HCT116 (cell line): ENCODE measurements at regions not wholly inside any gene's neighbourhood (a gene's known extent, or its start where the extent isn't known, plus 50 kb on each side); places are given as distances from the start of the nearest gene placed in this dataset.

Experiments
- ATAC-seq: fragments of 200-7000 bp; cut with Tn5 transposase; 2 replicates; pipeline ENCODE4 v1.9.1; 2020; ENCODE audit warnings: mild to moderate bottlenecking, moderate library complexity
- BruUV-seq: library from RNA; stranded (reverse); fragments of 400-500 nt; replicated peaks from 2 replicates; lab custom pipeline; 2021; lab: Mats Ljungman, UMichigan
- CTCF ChIA-PET: fragments of 300-600 bp; sonication (Branson Sonifier 250); formaldehyde crosslinking; loops from one replicate; lab custom pipeline; 2021; ENCODE audit warnings: antibody characterized with exemption; lab: Charles Lee
- POLR2A ChIA-PET: fragments of 300-600, 350-600 bp; sonication (Branson Sonifier 250); formaldehyde crosslinking; loops from one replicate; lab custom pipeline; 2021; ENCODE audit warnings: antibody characterized with exemption; lab: Charles Lee
- RAD21 ChIA-PET, 2 experiments: fragments of 300-600 bp; sonication (Branson Sonifier 250); formaldehyde crosslinking; loops; one replicate each; lab custom pipeline; 2023; ENCODE audit warnings: low total read pairs in 2 of 2; ENCODE audit not compliant: uncharacterized antibody in 2 of 2, unreplicated experiment in 2 of 2, low non-redundant PET in 1 of 2; lab: Charles Lee
- DNase-seq: peaks from one replicate; pipeline ENCODE4 v3.0.0-alpha.2; 2010; ENCODE audit warnings: low read depth, low spot score
- H2AFZ ChIP-seq: fragments of 200-600 bp; shearing (Covaris generic), sonication (generic); 2 replicates; pipeline ENCODE4 v1.6.1; 2017; ENCODE audit warnings: low read depth, mixed run types, mixed read lengths, antibody characterized with exemption, low read length; ENCODE audit not compliant: poor library complexity, severe bottlenecking
- H3K27ac ChIP-seq: 2 replicates; pipeline ENCODE4 v1.5.1; 2012; ENCODE audit warnings: low read depth, low read length
- H3K27me3 ChIP-seq: fragments of 200-600 bp; sonication (generic); 2 replicates; pipeline ENCODE4 v1.6.1; 2016; ENCODE audit warnings: mixed run types, low read length, mixed read lengths; ENCODE audit not compliant: insufficient read depth
- H3K36me3 ChIP-seq, 2 experiments: fragments of 200-500 bp in 1 of 2; fragments of 200-600 bp in 1 of 2; sonication (Bioruptor generic) in 1 of 2; sonication (generic) in 1 of 2; 2 replicates each; pipeline versions ENCODE4 v1.5.1 to v1.6.1; 2014 to 2016; ENCODE audit warnings: low read length in 2 of 2, inconsistent platforms in 1 of 2, mixed read lengths in 1 of 2, mixed run types in 1 of 2; ENCODE audit not compliant: insufficient read depth in 2 of 2, control insufficient read depth in 1 of 2
- H3K4me1 ChIP-seq, 2 experiments: fragments of 200-600 bp in 1 of 2; sonication (generic) in 1 of 2; 2 replicates each; pipeline versions ENCODE4 v1.5.1 to v1.6.1; 2012 to 2017; ENCODE audit warnings: low read length in 2 of 2, inconsistent platforms in 1 of 2, mild to moderate bottlenecking in 1 of 2, mixed read lengths in 1 of 2, mixed run types in 1 of 2, moderate library complexity in 1 of 2; ENCODE audit not compliant: insufficient read depth in 2 of 2, control insufficient read depth in 1 of 2
- H3K4me2 ChIP-seq: fragments of 200-600 bp; sonication (generic); 2 replicates; pipeline ENCODE4 v1.6.1; 2017; ENCODE audit warnings: mixed run types, low read length, mixed read lengths
- H3K4me3 ChIP-seq, 2 experiments: fragments of 200-600 bp in 1 of 2; sonication (generic) in 1 of 2; replicated peaks in 1 of 2; 2 replicates each; pipeline ENCODE4 v1.5.1; 2011 to 2016; ENCODE audit warnings: low read length in 2 of 2, control low read depth in 1 of 2, low read depth in 1 of 2, mild to moderate bottlenecking in 1 of 2, mixed read lengths in 1 of 2, mixed run types in 1 of 2
- H3K79me2 ChIP-seq: fragments of 200-600 bp; sonication (generic); 2 replicates; pipeline ENCODE4 v1.6.1; 2017; ENCODE audit warnings: mild to moderate bottlenecking, mixed run types, low read length, moderate library complexity, mixed read lengths; ENCODE audit not compliant: insufficient read depth
- H3K9ac ChIP-seq: fragments of 200-600 bp; sonication (generic); 2 replicates; pipeline ENCODE4 v1.6.1; 2016; ENCODE audit warnings: low read length, mixed read lengths
- H3K9me2 ChIP-seq: fragments of 200-600 bp; sonication (generic), shearing (Covaris generic); 2 replicates; pipeline ENCODE4 v1.6.1; 2017; ENCODE audit warnings: mixed run types, mild to moderate bottlenecking, moderate library complexity; ENCODE audit not compliant: insufficient read depth
- H3K9me3 ChIP-seq, 2 experiments: fragments of 200-500 bp in 1 of 2; fragments of 200-600 bp in 1 of 2; sonication (Bioruptor generic) in 1 of 2; sonication (generic) in 1 of 2; 2 replicates each; pipeline ENCODE4 v1.6.1; 2014 to 2017; ENCODE audit warnings: low read length in 2 of 2, mixed read lengths in 2 of 2, inconsistent platforms in 1 of 2, low read depth in 1 of 2, mild to moderate bottlenecking in 1 of 2, mixed run types in 1 of 2, moderate library complexity in 1 of 2; ENCODE audit not compliant: control insufficient read depth in 1 of 2, insufficient read depth in 1 of 2
- H4K20me1 ChIP-seq: fragments of 200-600 bp; sonication (generic), shearing (Covaris generic); 2 replicates; pipeline ENCODE4 v1.6.1; 2017; ENCODE audit warnings: mixed run types, mild to moderate bottlenecking, moderate library complexity; ENCODE audit not compliant: insufficient read depth
- ATF3 ChIP-seq: IDR thresholded peaks from 2 replicates; pipeline ENCODE4 v1.6.1; 2012
- CBX3 ChIP-seq: IDR thresholded peaks from 2 replicates; pipeline ENCODE4 v1.6.1; 2012; ENCODE audit warnings: low read depth
- CEBPB ChIP-seq: IDR thresholded peaks from 2 replicates; pipeline ENCODE4 v1.6.1; 2012; ENCODE audit warnings: low read depth
- ELF1 ChIP-seq: IDR thresholded peaks from 2 replicates; pipeline ENCODE4 v1.6.1; 2012; ENCODE audit warnings: low read depth, borderline replicate concordance
- EZH2 ChIP-seq: fragments of 200-600 bp; sonication (generic); IDR thresholded peaks from 2 replicates; pipeline ENCODE4 v1.6.1; 2017; ENCODE audit warnings: antibody characterized with exemption, mixed run types
- EZH2phosphoT487 ChIP-seq: fragments of 200-600 bp; IDR thresholded peaks from 2 replicates; pipeline ENCODE4 v1.6.1; 2018; ENCODE audit warnings: antibody characterized with exemption, borderline replicate concordance
- FOSL1 ChIP-seq: IDR thresholded peaks from 2 replicates; pipeline ENCODE4 v1.6.1; 2012; ENCODE audit warnings: low read depth
- JUND ChIP-seq: IDR thresholded peaks from 2 replicates; pipeline ENCODE4 v1.6.1; 2012
- MAX ChIP-seq: IDR thresholded peaks from 2 replicates; pipeline ENCODE4 v1.6.1; 2012
- POLR2A ChIP-seq: IDR thresholded peaks from 2 replicates; pipeline ENCODE4 v1.7.0; 2011; ENCODE audit warnings: borderline replicate concordance; ENCODE audit not compliant: insufficient read depth, insufficient read length; ENCODE audit errors: extremely low read depth
- RAD21 ChIP-seq: IDR thresholded peaks from 2 replicates; pipeline ENCODE4 v1.6.1; 2012; ENCODE audit warnings: low read depth, mild to moderate bottlenecking
- SIN3A ChIP-seq: IDR thresholded peaks from 2 replicates; pipeline ENCODE4 v1.6.1; 2012; ENCODE audit warnings: low read depth
- SP1 ChIP-seq: IDR thresholded peaks from 2 replicates; pipeline ENCODE4 v1.6.1; 2012; ENCODE audit warnings: low read depth
- SRF ChIP-seq: IDR thresholded peaks from 2 replicates; pipeline ENCODE4 v1.6.1; 2012; ENCODE audit warnings: low read depth
- TCF7L2 ChIP-seq: IDR thresholded peaks from 2 replicates; pipeline ENCODE4 v1.7.0; 2011; ENCODE audit warnings: borderline replicate concordance, inconsistent platforms; ENCODE audit not compliant: insufficient read depth, insufficient read length; ENCODE audit errors: extremely low read depth
- YY1 ChIP-seq: IDR thresholded peaks from 2 replicates; pipeline ENCODE4 v1.6.1; 2011; ENCODE audit warnings: low read length, low read depth, moderate library complexity, mild to moderate bottlenecking; ENCODE audit not compliant: insufficient replicate concordance; ENCODE audit errors: extremely low read depth
- ZFX ChIP-seq: fragments of 450-650 bp; IDR thresholded peaks from 2 replicates; pipeline ENCODE4 v1.6.1; 2017
- ZNF274 ChIP-seq: fragments of 200-500 bp; sonication (Bioruptor generic); IDR thresholded peaks from 2 replicates; pipeline ENCODE4 v1.6.1; 2014; ENCODE audit warnings: mild to moderate bottlenecking, low read depth, low read length, inconsistent platforms
- intact Hi-C: fragments of 100-400 bp; cut with micrococcal nuclease; formaldehyde crosslinking; loops from 2 replicates; pipeline ENCODE4 v1.10.0; 2022
- TF ChIP-seq, protein P1 (sequence below): IDR thresholded peaks from 2 replicates; pipeline ENCODE4 v1.6.1; 2011; ENCODE audit warnings: mild to moderate bottlenecking, low read length, moderate library complexity; ENCODE audit not compliant: insufficient replicate concordance; ENCODE audit errors: extremely low read depth

DNA sequence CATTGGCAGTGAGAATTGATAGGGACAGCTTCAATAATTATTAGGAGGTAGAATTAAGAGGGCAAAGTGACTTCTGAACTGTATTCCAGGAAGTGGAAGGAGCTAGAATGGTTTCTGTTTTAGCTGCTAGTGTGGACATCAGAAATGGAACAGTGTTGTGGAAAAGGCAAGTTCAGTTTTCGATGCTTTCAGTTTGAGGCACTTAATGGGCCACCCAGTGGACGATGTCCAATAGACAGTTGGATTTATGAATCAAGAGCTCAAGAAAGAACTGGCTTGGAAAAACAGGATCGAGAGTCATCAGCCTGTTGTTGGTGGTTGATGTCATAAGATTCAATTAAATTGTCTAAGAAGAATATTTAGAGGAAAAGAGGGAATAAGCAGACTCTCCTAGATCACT is 136.3 kb downstream of the DYRK2 start:
- intact Hi-C loops, result no loop called here
- H2AFZ ChIP-seq, result no peak overlapping the region
- ChIA-PET RAD21 (no interaction called here), POLR2A (no interaction called here), CTCF (no interaction called here)
- no TSS peak for BruUV-seq
- no peaks in the 10 kb centered on the region for H3K27me3 ChIP-seq
- H4K20me1 ChIP-seq, result no peaks in the 10 kb centered on the region
- H3K9me3 ChIP-seq, result no peaks in the 10 kb centered on the region
- DNase-seq (no peak), ATAC-seq (no peak)
- H3K4me1 ChIP-seq, result no peaks in the 10 kb centered on the region
- no peaks in the 10 kb centered on the region for H3K79me2 ChIP-seq
- H3K27ac ChIP-seq, result no peak overlapping the region
- no peak overlapping the region for H3K4me2 ChIP-seq
- H3K4me3 ChIP-seq, result no peak overlapping the region
- TF ChIP-seq RAD21, result no peak
- no peak for TF ChIP-seq ZFX
- TF ChIP-seq ZNF274, result no peak
- TF ChIP-seq YY1, result no peak
- TF ChIP-seq, protein P1, sequence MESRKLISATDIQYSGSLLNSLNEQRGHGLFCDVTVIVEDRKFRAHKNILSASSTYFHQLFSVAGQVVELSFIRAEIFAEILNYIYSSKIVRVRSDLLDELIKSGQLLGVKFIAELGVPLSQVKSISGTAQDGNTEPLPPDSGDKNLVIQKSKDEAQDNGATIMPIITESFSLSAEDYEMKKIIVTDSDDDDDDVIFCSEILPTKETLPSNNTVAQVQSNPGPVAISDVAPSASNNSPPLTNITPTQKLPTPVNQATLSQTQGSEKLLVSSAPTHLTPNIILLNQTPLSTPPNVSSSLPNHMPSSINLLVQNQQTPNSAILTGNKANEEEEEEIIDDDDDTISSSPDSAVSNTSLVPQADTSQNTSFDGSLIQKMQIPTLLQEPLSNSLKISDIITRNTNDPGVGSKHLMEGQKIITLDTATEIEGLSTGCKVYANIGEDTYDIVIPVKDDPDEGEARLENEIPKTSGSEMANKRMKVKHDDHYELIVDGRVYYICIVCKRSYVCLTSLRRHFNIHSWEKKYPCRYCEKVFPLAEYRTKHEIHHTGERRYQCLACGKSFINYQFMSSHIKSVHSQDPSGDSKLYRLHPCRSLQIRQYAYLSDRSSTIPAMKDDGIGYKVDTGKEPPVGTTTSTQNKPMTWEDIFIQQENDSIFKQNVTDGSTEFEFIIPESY, result no peak
- no peak for TF ChIP-seq CEBPB
- TF ChIP-seq MAX, result no peak
- TF ChIP-seq CBX3, result no peak
- no peak for TF ChIP-seq SP1
- TF ChIP-seq TCF7L2, result no peak
- no peak for TF ChIP-seq EZH2
- no peak for TF ChIP-seq EZH2phosphoT487
- no peak for TF ChIP-seq JUND
- TF ChIP-seq ATF3, result no peak
- TF ChIP-seq POLR2A, result no peak
- TF ChIP-seq FOSL1, result no peak
- TF ChIP-seq SRF, result no peak
- no peak for TF ChIP-seq ELF1
- TF ChIP-seq SIN3A, result no peak
- no peaks in the 10 kb centered on the region for H3K36me3 ChIP-seq
- no peak overlapping the region for H3K9ac ChIP-seq
- H3K9me2 ChIP-seq, result no peaks in the 10 kb centered on the region
